ENCODE measurements at regions not wholly inside any gene's neighbourhood (a gene's known extent, or its start where the extent isn't known, plus 50 kb on each side); places are given as distances from the start of the nearest gene placed in this dataset.

DNA sequence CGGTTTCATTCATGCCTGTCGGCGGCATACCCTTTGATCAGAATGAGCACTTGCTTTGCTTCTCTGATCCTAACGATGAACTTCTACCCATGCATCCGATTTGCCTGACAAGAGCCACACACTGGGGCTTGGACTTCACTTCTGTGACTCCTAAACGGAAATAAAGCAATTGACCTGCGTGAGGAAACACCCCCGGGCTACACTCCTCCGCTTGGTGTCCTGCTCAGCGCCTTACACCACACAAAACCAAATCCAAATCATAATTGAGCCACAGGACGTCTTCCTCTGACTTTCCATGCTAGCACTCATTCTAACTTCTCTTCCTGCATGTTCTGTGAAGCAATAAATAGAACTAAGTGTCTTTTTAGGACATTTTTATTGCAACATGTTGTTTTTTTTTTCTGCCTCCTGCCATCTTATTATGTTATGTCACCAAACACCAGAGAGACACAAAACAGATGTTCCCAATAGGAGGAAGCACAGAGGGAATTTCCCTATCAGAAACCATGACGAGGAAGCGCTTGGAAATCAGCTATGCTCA lies 110.8 kb upstream of the FAM9B start:
- Histone ChIP-seq H3K79me2 (replicated peaks; ENCODE audit: insufficient read depth) (no peaks in the 10 kb centered on the region), H4K20me1 (replicated peaks; ENCODE audit: insufficient read depth) (no peaks in the 10 kb centered on the region), H3K9me2 (ENCODE audit: insufficient read depth) (no peaks in the 10 kb centered on the region), H3F3A (replicated peaks; ENCODE audit: low read depth) (no peaks in the 10 kb centered on the region), H3K36me3 (ENCODE audit: insufficient read depth) (no peaks in the 10 kb centered on the region), H3K27ac (ENCODE audit: low read depth) (no peak overlapping the region), H3K27me3 (ENCODE audit: insufficient read depth) (no peaks in the 10 kb centered on the region), H3K4me2 (no peak overlapping the region), H2AFZ (no peak overlapping the region), H3K4me3 (no peak overlapping the region), H3K4me1 (ENCODE audit: insufficient read depth) (peaks cover 34% of the 10 kb centered on the region)
- H3K4me1 Mint-ChIP-seq: peaks cover 51% of the 10 kb centered on the region
- H3K9me3 Mint-ChIP-seq: no peaks in the 10 kb centered on the region
- DNase-seq (ENCODE audit: low spot score): no peak
- H3K36me3 Mint-ChIP-seq (ENCODE audit: low read depth): no peaks in the 10 kb centered on the region
- no peak overlapping the region for H3K4me3 Mint-ChIP-seq
- TF ChIP-seq EZH2phosphoT487 (IDR thresholded peaks at IDR 0.05; ENCODE audit: unreplicated experiment) (no peak), ZNF331 (CRISPR knock-in tag; IDR thresholded peaks at IDR 0.05; ENCODE audit: low read depth) (no peak), REST (IDR thresholded peaks at IDR 0.05; ENCODE audit: unreplicated experiment) (no peak), NANOG (IDR thresholded peaks at IDR 0.05; ENCODE audit: borderline replicate concordance) (no peak), POLR2AphosphoS5 (IDR thresholded peaks at IDR 0.05; ENCODE audit: low read depth) (no peak), ZNF114 (CRISPR knock-in tag; IDR thresholded peaks at IDR 0.05) (no peak)
- H3K27ac Mint-ChIP-seq: no peak overlapping the region
- ATAC-seq: no peak
- no peaks in the 10 kb centered on the region for H3K27me3 Mint-ChIP-seq (ENCODE audit: insufficient read depth, low read depth, poor library complexity)

- Mint-ChIP-seq H3K4me3 (no peak overlapping the region), H3K36me3 (ENCODE audit: low read depth) (peaks cover 18% of the 10 kb centered on the region; the same call in 2 of the 3 replicates), H3K27ac (peak overlapping the region; percentile 74), H3K9me3 (peaks cover 9% of the 10 kb centered on the region), H3K27me3 (ENCODE audit: insufficient read depth, low read depth, poor library complexity) (no peaks in the 10 kb centered on the region), H3K4me1 (peaks cover 55% of the 10 kb centered on the region)
- DNase-seq (ENCODE audit: low spot score) (no peak), ATAC-seq (no peak)
- H3K4me2 ChIP-seq: no peak overlapping the region
- no peak overlapping the region for H2AFZ ChIP-seq
- no peaks in the 10 kb centered on the region for H3K9me2 ChIP-seq (ENCODE audit: insufficient read depth)
- H3K4me1 ChIP-seq (ENCODE audit: insufficient read depth): peaks cover 34% of the 10 kb centered on the region
- H3K79me2 ChIP-seq (replicated peaks; ENCODE audit: insufficient read depth): no peaks in the 10 kb centered on the region
- H3K27me3 ChIP-seq (ENCODE audit: insufficient read depth): no peaks in the 10 kb centered on the region
- H3F3A ChIP-seq (replicated peaks; ENCODE audit: low read depth): no peaks in the 10 kb centered on the region
- 0 out of 2 replicates have a peak overlapping the region, but pooled peaks have one; percentile 81 for H3K27ac ChIP-seq (ENCODE audit: low read depth)
- H3K4me3 ChIP-seq: no peak overlapping the region
- H3K36me3 ChIP-seq (ENCODE audit: insufficient read depth): no peaks in the 10 kb centered on the region
- no peaks in the 10 kb centered on the region for H4K20me1 ChIP-seq (replicated peaks; ENCODE audit: insufficient read depth)
- TF ChIP-seq, protein P1, sequence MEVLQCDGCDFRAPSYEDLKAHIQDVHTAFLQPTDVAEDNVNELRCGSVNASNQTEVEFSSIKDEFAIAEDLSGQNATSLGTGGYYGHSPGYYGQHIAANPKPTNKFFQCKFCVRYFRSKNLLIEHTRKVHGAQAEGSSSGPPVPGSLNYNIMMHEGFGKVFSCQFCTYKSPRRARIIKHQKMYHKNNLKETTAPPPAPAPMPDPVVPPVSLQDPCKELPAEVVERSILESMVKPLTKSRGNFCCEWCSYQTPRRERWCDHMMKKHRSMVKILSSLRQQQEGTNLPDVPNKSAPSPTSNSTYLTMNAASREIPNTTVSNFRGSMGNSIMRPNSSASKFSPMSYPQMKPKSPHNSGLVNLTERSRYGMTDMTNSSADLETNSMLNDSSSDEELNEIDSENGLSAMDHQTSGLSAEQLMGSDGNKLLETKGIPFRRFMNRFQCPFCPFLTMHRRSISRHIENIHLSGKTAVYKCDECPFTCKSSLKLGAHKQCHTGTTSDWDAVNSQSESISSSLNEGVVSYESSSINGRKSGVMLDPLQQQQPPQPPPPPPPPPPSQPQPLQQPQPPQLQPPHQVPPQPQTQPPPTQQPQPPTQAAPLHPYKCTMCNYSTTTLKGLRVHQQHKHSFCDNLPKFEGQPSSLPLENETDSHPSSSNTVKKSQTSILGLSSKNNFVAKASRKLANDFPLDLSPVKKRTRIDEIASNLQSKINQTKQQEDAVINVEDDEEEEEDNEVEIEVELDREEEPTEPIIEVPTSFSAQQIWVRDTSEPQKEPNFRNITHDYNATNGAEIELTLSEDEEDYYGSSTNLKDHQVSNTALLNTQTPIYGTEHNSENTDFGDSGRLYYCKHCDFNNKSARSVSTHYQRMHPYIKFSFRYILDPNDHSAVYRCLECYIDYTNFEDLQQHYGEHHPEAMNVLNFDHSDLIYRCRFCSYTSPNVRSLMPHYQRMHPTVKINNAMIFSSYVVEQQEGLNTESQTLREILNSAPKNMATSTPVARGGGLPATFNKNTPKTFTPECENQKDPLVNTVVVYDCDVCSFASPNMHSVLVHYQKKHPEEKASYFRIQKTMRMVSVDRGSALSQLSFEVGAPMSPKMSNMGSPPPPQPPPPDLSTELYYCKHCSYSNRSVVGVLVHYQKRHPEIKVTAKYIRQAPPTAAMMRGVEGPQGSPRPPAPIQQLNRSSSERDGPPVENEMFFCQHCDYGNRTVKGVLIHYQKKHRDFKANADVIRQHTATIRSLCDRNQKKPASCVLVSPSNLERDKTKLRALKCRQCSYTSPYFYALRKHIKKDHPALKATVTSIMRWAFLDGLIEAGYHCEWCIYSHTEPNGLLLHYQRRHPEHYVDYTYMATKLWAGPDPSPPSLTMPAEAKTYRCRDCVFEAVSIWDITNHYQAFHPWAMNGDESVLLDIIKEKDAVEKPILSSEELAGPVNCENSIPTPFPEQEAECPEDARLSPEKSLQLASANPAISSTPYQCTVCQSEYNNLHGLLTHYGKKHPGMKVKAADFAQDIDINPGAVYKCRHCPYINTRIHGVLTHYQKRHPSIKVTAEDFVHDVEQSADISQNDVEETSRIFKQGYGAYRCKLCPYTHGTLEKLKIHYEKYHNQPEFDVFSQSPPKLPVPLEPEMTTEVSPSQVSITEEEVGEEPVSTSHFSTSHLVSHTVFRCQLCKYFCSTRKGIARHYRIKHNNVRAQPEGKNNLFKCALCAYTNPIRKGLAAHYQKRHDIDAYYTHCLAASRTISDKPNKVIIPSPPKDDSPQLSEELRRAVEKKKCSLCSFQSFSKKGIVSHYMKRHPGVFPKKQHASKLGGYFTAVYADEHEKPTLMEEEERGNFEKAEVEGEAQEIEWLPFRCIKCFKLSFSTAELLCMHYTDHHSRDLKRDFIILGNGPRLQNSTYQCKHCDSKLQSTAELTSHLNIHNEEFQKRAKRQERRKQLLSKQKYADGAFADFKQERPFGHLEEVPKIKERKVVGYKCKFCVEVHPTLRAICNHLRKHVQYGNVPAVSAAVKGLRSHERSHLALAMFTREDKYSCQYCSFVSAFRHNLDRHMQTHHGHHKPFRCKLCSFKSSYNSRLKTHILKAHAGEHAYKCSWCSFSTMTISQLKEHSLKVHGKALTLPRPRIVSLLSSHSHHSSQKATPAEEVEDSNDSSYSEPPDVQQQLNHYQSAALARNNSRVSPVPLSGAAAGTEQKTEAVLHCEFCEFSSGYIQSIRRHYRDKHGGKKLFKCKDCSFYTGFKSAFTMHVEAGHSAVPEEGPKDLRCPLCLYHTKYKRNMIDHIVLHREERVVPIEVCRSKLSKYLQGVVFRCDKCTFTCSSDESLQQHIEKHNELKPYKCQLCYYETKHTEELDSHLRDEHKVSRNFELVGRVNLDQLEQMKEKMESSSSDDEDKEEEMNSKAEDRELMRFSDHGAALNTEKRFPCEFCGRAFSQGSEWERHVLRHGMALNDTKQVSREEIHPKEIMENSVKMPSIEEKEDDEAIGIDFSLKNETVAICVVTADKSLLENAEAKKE (CRISPR knock-in tag; IDR thresholded peaks at IDR 0.05): no peak
- TF ChIP-seq ETS1 (IDR thresholded peaks at IDR 0.05) (no peak), CREB1 (CRISPR knock-in tag; IDR thresholded peaks at IDR 0.05; ENCODE audit: low read depth) (no peak), ZNF114 (CRISPR knock-in tag; IDR thresholded peaks at IDR 0.05) (no peak)
- TF ChIP-seq, protein P2, sequence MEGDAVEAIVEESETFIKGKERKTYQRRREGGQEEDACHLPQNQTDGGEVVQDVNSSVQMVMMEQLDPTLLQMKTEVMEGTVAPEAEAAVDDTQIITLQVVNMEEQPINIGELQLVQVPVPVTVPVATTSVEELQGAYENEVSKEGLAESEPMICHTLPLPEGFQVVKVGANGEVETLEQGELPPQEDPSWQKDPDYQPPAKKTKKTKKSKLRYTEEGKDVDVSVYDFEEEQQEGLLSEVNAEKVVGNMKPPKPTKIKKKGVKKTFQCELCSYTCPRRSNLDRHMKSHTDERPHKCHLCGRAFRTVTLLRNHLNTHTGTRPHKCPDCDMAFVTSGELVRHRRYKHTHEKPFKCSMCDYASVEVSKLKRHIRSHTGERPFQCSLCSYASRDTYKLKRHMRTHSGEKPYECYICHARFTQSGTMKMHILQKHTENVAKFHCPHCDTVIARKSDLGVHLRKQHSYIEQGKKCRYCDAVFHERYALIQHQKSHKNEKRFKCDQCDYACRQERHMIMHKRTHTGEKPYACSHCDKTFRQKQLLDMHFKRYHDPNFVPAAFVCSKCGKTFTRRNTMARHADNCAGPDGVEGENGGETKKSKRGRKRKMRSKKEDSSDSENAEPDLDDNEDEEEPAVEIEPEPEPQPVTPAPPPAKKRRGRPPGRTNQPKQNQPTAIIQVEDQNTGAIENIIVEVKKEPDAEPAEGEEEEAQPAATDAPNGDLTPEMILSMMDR (conservative IDR thresholded peaks at IDR 0.05; ENCODE audit: low read depth in 2 of 2): no peak
These were observed 112.7 kb upstream of the FAM9B start for GRCh38 chrX:9146657-9147056.

Measured in GM23338 (cell line).